GM13977 (cell line): ENCODE measurements at regions not wholly inside any gene's neighbourhood (a gene's known extent, or its start where the extent isn't known, plus 50 kb on each side); places are given as distances from the start of the nearest gene placed in this dataset.

Experiments
- DNase-seq: peaks from one replicate; pipeline ENCODE4 v3.0.0; 2012; ENCODE audit warnings: low spot score
- CTCF ChIP-seq: IDR thresholded peaks from 2 replicates; pipeline ENCODE4 v1.5.1; 2012; ENCODE audit warnings: mild to moderate bottlenecking, control low read depth; ENCODE audit not compliant: insufficient read depth; ENCODE audit errors: extremely low read depth, missing control alignments
- in situ Hi-C: fragments of 300-500 bp; cut with MboI; formaldehyde crosslinking; loops from one replicate; pipeline ENCODE4 v1.12.0; 2022; ENCODE audit warnings: low sequenced_read_pairs, low pct_unique_long_range_greater_than_20kb, mixed read lengths, inconsistent platforms; ENCODE audit not compliant: unreplicated experiment

GRCh38 chr2:157204401-157204800 lies 53.1 kb upstream of the GALNT5 start:
- no peak for DNase-seq
- no peak for TF ChIP-seq CTCF
- in situ Hi-C loops, result no loop called here

GRCh38 chr2:157206916-157207315 lies 50.6 kb upstream of the GALNT5 start:
- TF ChIP-seq CTCF, result no peak
- DNase-seq, result no peak
- in situ Hi-C loops, result no loop called here
